NB4 (cell line): ENCODE measurements at regions not wholly inside any gene's neighbourhood (a gene's known extent, or its start where the extent isn't known, plus 50 kb on each side); places are given as distances from the start of the nearest gene placed in this dataset.
"Not testable (repeated sequence)": the region's sequence is repeated elsewhere in the genome, so short reads cannot be mapped to it uniquely, and the experiment has no call there.

Experiments used
- DNase-seq: peaks from one replicate; pipeline ENCODE4 v3.0.0; 2010; ENCODE audit warnings: low read depth
- H3K4me3 ChIP-seq: one replicate; pipeline ENCODE4 v1.5.1; 2011; ENCODE audit warnings: mild to moderate bottlenecking, low read depth, low read length, moderate library complexity
- MYC ChIP-seq: IDR thresholded peaks from 2 replicates; pipeline ENCODE4 v1.6.1; 2011; ENCODE audit warnings: low read depth, low read length
- POLR2A ChIP-seq: IDR thresholded peaks from 2 replicates; pipeline ENCODE4 v1.6.1; 2011; ENCODE audit warnings: mild to moderate bottlenecking; ENCODE audit not compliant: insufficient read length; ENCODE audit errors: extremely low read depth
- TF ChIP-seq, protein P1 (sequence below): IDR thresholded peaks from one replicate; pipeline ENCODE4 v1.5.1; 2012; ENCODE audit warnings: low read depth, low read length
- TF ChIP-seq, protein P2 (sequence below): IDR thresholded peaks from 2 replicates; pipeline ENCODE4 v1.6.1; 2011; ENCODE audit warnings: low read depth, low read length

DNA sequence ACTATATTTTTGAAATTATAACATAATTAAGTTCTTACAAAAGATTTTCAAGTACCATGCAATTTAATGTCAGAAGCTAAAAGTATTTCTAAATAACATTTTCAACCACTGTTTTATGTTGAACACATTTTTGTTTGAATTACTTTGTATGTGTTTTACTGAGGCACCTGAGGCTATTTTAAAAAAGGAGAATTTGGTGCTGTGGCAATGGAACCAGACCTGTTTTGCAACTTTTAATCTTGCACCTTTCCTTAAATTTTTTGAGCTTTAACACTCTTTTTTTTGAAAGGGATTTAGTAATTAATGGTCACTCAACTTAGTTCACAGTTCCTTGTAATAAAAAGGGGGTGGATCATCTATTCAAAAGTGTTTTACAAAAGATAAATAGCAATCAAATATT lies 561.6 kb downstream of the ZBBX start:
- no peak for TF ChIP-seq POLR2A
- TF ChIP-seq, protein P1, sequence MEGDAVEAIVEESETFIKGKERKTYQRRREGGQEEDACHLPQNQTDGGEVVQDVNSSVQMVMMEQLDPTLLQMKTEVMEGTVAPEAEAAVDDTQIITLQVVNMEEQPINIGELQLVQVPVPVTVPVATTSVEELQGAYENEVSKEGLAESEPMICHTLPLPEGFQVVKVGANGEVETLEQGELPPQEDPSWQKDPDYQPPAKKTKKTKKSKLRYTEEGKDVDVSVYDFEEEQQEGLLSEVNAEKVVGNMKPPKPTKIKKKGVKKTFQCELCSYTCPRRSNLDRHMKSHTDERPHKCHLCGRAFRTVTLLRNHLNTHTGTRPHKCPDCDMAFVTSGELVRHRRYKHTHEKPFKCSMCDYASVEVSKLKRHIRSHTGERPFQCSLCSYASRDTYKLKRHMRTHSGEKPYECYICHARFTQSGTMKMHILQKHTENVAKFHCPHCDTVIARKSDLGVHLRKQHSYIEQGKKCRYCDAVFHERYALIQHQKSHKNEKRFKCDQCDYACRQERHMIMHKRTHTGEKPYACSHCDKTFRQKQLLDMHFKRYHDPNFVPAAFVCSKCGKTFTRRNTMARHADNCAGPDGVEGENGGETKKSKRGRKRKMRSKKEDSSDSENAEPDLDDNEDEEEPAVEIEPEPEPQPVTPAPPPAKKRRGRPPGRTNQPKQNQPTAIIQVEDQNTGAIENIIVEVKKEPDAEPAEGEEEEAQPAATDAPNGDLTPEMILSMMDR, result no peak
- TF ChIP-seq, protein P2, sequence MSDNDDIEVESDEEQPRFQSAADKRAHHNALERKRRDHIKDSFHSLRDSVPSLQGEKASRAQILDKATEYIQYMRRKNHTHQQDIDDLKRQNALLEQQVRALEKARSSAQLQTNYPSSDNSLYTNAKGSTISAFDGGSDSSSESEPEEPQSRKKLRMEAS, result no peak
- no peak for TF ChIP-seq MYC
- no peak for DNase-seq

GRCh38 chr3:166817269-166817668 lies 562.8 kb downstream of the ZBBX start:
- H3K4me3 ChIP-seq, DNase-seq: not testable (repeated sequence)

More for the DNA sequence above, 561.6 kb downstream of the ZBBX start:
- no peak overlapping the region for H3K4me3 ChIP-seq

DNA sequence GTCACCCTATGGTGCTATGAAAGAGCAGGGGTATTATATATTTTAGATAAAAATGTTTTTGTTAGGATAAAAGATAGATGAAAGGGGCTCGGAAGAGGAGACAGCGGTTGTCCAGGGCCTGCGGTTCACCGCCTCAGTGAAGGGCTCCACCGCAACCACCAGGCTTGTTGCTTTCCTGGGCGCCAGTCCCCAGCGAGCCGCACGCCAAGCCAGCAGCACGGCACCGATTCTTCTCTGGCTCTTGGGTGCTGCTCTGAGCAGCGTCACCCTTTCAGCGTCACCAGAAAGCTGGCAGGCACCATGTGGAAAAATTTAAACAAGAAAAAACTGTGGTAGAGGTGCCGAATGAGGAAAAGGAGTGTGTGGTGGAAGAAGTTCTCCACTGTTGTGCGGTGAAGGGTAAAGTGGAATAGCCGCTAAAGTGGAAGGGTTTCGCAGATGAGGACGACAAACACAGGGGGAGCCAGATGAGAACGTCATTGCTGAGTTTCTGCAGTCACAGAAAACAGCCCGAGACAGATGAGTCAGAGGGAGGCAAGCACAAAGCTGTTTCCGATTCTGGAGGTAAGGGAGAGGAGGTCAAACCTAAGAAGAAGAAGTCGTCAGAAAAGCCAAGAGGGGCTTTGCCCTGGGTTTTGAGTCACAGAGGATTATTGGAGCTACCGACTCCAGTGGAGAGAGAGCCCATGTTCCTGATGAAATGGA lies 569.2 kb downstream of the ZBBX start:
- no peak overlapping the region for H3K4me3 ChIP-seq
- no peak for DNase-seq
- TF ChIP-seq MYC (no peak), POLR2A (no peak)
- TF ChIP-seq, protein P2, result no peak
- TF ChIP-seq, protein P1, result no peak

DNA sequence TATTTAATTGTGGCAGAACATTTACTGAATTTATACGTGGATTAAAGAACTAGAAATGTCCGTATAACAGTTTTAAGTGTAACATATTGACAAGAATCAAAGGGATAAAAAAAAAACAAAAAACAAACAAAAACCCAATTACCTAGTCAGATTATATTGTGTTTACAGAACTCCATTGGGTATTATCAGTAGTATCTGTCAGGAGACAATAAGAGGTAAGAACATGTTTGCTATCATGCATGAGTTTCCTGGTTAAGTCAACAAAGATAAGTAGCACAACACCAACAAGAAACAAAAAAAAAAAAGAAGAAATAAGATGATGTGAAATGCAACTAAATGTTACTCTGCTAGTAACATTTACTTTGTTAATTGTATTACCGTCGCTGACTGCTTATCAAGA lies 570.6 kb downstream of the ZBBX start:
- no peak for TF ChIP-seq MYC
- TF ChIP-seq, protein P1, result no peak
- TF ChIP-seq, protein P2, result no peak
- TF ChIP-seq POLR2A, result no peak
- H3K4me3 ChIP-seq, result no peak overlapping the region
- no peak for DNase-seq

- no peak overlapping the region for H3K4me3 ChIP-seq
- no peak for DNase-seq
- TF ChIP-seq POLR2A (no peak), MYC (no peak)
- TF ChIP-seq, protein P1, result no peak
- TF ChIP-seq, protein P2, result no peak
Observed at GRCh38 chr3:166788936-166789335, 591.2 kb downstream of the ZBBX start.

- TF ChIP-seq, protein P2, result no peak
- TF ChIP-seq, protein P1, result no peak
- TF ChIP-seq MYC (no peak), POLR2A (no peak)
- DNase-seq, result no peak
- H3K4me3 ChIP-seq, result no peak overlapping the region
Observed at GRCh38 chr3:166785876-166786275, 594.2 kb downstream of the ZBBX start.
